ENCODE measurements at regions not wholly inside any gene's neighbourhood (a gene's known extent, or its start where the extent isn't known, plus 50 kb on each side); places are given as distances from the start of the nearest gene placed in this dataset.

DNA sequence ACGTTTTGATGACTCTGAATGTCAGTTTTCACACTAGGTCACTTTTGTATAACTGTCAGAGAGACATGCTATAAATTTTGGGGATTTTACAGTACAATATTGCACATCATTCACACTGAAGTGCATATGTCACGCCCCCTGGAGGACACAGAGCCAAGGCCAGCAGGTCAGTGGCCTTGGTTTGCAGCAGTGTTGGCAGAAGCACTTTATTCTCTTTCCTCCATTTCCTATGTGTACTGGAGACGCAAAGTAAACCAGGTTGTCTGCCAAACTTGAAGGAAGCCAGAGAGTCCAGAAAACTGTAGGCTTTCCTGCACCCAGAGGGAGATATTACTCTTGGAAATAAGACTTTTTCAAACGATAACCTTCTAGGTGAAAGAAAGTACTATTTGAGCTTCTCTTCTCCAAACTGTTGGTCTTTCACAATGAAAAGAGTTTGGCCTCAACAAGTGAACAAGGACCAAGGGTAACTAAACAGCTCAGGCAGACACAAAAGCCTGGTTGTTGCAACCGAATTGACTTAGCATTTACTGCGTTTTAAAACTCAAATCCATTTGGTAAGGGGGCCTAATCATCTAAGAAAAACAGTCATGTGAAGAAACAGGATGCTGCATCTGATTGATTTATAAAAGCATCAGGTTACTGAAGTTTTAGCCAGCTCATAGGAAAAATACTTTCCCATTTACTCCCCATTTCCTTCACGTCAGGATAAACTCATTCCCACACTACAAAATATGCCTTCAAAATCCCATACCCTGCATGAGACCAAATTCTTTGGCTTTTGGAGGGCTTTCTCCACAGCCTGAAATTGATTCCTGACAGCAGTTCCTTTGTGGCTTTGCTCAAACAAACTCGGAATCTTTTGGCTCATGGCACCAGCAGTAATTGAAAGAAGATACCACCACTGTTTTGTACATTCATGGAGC, 83.0 kb upstream of the SEC61G start:
- TF ChIP-seq, protein P1, sequence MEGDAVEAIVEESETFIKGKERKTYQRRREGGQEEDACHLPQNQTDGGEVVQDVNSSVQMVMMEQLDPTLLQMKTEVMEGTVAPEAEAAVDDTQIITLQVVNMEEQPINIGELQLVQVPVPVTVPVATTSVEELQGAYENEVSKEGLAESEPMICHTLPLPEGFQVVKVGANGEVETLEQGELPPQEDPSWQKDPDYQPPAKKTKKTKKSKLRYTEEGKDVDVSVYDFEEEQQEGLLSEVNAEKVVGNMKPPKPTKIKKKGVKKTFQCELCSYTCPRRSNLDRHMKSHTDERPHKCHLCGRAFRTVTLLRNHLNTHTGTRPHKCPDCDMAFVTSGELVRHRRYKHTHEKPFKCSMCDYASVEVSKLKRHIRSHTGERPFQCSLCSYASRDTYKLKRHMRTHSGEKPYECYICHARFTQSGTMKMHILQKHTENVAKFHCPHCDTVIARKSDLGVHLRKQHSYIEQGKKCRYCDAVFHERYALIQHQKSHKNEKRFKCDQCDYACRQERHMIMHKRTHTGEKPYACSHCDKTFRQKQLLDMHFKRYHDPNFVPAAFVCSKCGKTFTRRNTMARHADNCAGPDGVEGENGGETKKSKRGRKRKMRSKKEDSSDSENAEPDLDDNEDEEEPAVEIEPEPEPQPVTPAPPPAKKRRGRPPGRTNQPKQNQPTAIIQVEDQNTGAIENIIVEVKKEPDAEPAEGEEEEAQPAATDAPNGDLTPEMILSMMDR (IDR thresholded peaks at IDR 0.05; ENCODE audit: poor library complexity, severe bottlenecking): no peak
- no peak for TF ChIP-seq RAD21 (conservative IDR thresholded peaks at IDR 0.05)
- no peak for TF ChIP-seq EZH2 (IDR thresholded peaks at IDR 0.05; ENCODE audit: borderline replicate concordance, insufficient read depth, low read length, poor library complexity, severe bottlenecking)
- no peak for TF ChIP-seq POLR2AphosphoS5 (IDR thresholded peaks at IDR 0.05)
- TF ChIP-seq, protein P2, sequence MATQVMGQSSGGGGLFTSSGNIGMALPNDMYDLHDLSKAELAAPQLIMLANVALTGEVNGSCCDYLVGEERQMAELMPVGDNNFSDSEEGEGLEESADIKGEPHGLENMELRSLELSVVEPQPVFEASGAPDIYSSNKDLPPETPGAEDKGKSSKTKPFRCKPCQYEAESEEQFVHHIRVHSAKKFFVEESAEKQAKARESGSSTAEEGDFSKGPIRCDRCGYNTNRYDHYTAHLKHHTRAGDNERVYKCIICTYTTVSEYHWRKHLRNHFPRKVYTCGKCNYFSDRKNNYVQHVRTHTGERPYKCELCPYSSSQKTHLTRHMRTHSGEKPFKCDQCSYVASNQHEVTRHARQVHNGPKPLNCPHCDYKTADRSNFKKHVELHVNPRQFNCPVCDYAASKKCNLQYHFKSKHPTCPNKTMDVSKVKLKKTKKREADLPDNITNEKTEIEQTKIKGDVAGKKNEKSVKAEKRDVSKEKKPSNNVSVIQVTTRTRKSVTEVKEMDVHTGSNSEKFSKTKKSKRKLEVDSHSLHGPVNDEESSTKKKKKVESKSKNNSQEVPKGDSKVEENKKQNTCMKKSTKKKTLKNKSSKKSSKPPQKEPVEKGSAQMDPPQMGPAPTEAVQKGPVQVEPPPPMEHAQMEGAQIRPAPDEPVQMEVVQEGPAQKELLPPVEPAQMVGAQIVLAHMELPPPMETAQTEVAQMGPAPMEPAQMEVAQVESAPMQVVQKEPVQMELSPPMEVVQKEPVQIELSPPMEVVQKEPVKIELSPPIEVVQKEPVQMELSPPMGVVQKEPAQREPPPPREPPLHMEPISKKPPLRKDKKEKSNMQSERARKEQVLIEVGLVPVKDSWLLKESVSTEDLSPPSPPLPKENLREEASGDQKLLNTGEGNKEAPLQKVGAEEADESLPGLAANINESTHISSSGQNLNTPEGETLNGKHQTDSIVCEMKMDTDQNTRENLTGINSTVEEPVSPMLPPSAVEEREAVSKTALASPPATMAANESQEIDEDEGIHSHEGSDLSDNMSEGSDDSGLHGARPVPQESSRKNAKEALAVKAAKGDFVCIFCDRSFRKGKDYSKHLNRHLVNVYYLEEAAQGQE (IDR thresholded peaks at IDR 0.05; ENCODE audit: borderline replicate concordance): no peak
- TF ChIP-seq EP300 (conservative IDR thresholded peaks at IDR 0.05; ENCODE audit: poor library complexity, severe bottlenecking): no peak
- no peak for TF ChIP-seq SMC3 (conservative IDR thresholded peaks at IDR 0.05; ENCODE audit: poor library complexity)
